ENCODE measurements at regions not wholly inside any gene's neighbourhood (a gene's known extent, or its start where the extent isn't known, plus 50 kb on each side); places are given as distances from the start of the nearest gene placed in this dataset.

DNA sequence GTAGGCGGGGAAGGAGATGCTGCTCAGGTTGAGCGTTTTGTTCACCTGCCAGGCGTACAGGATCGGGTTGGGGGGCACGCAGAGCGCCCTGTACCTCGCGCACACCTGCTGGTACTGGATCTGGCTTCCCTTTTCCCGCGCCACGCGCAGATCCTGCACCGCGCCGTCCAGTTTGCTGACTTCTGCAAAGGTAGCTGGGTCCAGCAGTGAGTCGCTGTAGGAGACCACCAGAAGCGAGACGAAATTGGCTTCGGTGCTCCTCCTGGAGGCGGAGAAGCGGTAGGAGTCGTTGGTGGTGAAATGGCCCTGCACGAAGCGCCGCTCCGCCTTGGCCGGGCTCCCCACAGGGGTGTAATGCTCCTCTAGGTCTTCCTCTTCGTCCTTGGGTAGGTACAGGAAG, 90.7 kb upstream of the RAB18 start:
- TF ChIP-seq POLR2AphosphoS5 (IDR thresholded peaks at IDR 0.05; ENCODE audit: low read depth, low read length) (no peak), POLR2A (IDR thresholded peaks at IDR 0.05; ENCODE audit: low read depth, low read length) (no peak), TAF1 (IDR thresholded peaks at IDR 0.05; ENCODE audit: borderline replicate concordance, low read depth, low read length) (no peak)

Measured in GM12892 (cell line).